ENCODE measurements at regions not wholly inside any gene's neighbourhood (a gene's known extent, or its start where the extent isn't known, plus 50 kb on each side); places are given as distances from the start of the nearest gene placed in this dataset.

- FAIRE-seq = no peak
- H3K27me3 ChIP-seq (ENCODE audit: control insufficient read depth, insufficient read depth, low read length) = no peaks in the 10 kb centered on the region
- H3K36me3 ChIP-seq (ENCODE audit: control insufficient read depth, insufficient read depth, low read length) = no peaks in the 10 kb centered on the region
- TF ChIP-seq CTCF (IDR thresholded peaks at IDR 0.05; ENCODE audit: insufficient read depth, low read length, severe bottlenecking) = no peak
- no peak for DNase-seq (ENCODE audit: low read depth)
- no peak overlapping the region for H3K4me3 ChIP-seq (ENCODE audit: low read depth, low read length)
Measured at GRCh38 chr7:86155623-86156022, 488.1 kb upstream of the GRM3 start.

GRCh38 chr7:86152926-86153325, 490.8 kb upstream of the GRM3 start:
- H3K27me3 ChIP-seq (ENCODE audit: control insufficient read depth, insufficient read depth, low read length) = no peaks in the 10 kb centered on the region
- DNase-seq (ENCODE audit: low read depth) = no peak
- H3K36me3 ChIP-seq (ENCODE audit: control insufficient read depth, insufficient read depth, low read length) = no peaks in the 10 kb centered on the region
- no peak for FAIRE-seq
- TF ChIP-seq CTCF (IDR thresholded peaks at IDR 0.05; ENCODE audit: insufficient read depth, low read length, severe bottlenecking) = no peak
- H3K4me3 ChIP-seq (ENCODE audit: low read depth, low read length) = no peak overlapping the region

GRCh38 chr7:86149024-86149665, 494.6 kb upstream of the GRM3 start:
- Histone ChIP-seq H3K4me3 (ENCODE audit: low read depth, low read length) (no peak overlapping the region), H3K27me3 (ENCODE audit: control insufficient read depth, insufficient read depth, low read length) (no peaks in the 10 kb centered on the region), H3K36me3 (ENCODE audit: control insufficient read depth, insufficient read depth, low read length) (no peaks in the 10 kb centered on the region)
- TF ChIP-seq CTCF (IDR thresholded peaks at IDR 0.05; ENCODE audit: insufficient read depth, low read length, severe bottlenecking) = no peak
- DNase-seq (ENCODE audit: low read depth) = no peak
- FAIRE-seq = no peak

- Histone ChIP-seq H3K36me3 (ENCODE audit: control insufficient read depth, insufficient read depth, low read length) (no peaks in the 10 kb centered on the region), H3K4me3 (ENCODE audit: low read depth, low read length) (no peak overlapping the region), H3K27me3 (ENCODE audit: control insufficient read depth, insufficient read depth, low read length) (no peaks in the 10 kb centered on the region)
- TF ChIP-seq CTCF (IDR thresholded peaks at IDR 0.05; ENCODE audit: insufficient read depth, low read length, severe bottlenecking) = no peak
- FAIRE-seq (no peak), DNase-seq (ENCODE audit: low read depth) (no peak)
Measured at GRCh38 chr7:86148501-86148900, 495.2 kb upstream of the GRM3 start.

- Histone ChIP-seq H3K27me3 (ENCODE audit: control insufficient read depth, insufficient read depth, low read length) (no peaks in the 10 kb centered on the region), H3K4me3 (ENCODE audit: low read depth, low read length) (no peak overlapping the region), H3K36me3 (ENCODE audit: control insufficient read depth, insufficient read depth, low read length) (no peaks in the 10 kb centered on the region)
- no peak for TF ChIP-seq CTCF (IDR thresholded peaks at IDR 0.05; ENCODE audit: insufficient read depth, low read length, severe bottlenecking)
- FAIRE-seq (no peak), DNase-seq (ENCODE audit: low read depth) (no peak)
Measured at GRCh38 chr7:86137343-86137742, 506.4 kb upstream of the GRM3 start.

- TF ChIP-seq CTCF (IDR thresholded peaks at IDR 0.05; ENCODE audit: insufficient read depth, low read length, severe bottlenecking) = no peak
- FAIRE-seq (no peak), DNase-seq (ENCODE audit: low read depth) (no peak)
- Histone ChIP-seq H3K36me3 (ENCODE audit: control insufficient read depth, insufficient read depth, low read length) (no peaks in the 10 kb centered on the region), H3K4me3 (ENCODE audit: low read depth, low read length) (no peak overlapping the region), H3K27me3 (ENCODE audit: control insufficient read depth, insufficient read depth, low read length) (no peaks in the 10 kb centered on the region)
Measured at GRCh38 chr7:86130268-86130667, 513.4 kb upstream of the GRM3 start.
